Urothelium cell line (cell line): ENCODE measurements at regions not wholly inside any gene's neighbourhood (a gene's known extent, or its start where the extent isn't known, plus 50 kb on each side); places are given as distances from the start of the nearest gene placed in this dataset.

Source experiments
- DNase-seq: peaks from one replicate; pipeline ENCODE4 v3.0.0; 2011; ENCODE audit warnings: low spot score, mixed read lengths
- FAIRE-seq: peaks from 2 replicates; lab custom pipeline; 2011; peaks lifted over from hg19 to GRCh38; lab: Jason Lieb, UNC

DNA sequence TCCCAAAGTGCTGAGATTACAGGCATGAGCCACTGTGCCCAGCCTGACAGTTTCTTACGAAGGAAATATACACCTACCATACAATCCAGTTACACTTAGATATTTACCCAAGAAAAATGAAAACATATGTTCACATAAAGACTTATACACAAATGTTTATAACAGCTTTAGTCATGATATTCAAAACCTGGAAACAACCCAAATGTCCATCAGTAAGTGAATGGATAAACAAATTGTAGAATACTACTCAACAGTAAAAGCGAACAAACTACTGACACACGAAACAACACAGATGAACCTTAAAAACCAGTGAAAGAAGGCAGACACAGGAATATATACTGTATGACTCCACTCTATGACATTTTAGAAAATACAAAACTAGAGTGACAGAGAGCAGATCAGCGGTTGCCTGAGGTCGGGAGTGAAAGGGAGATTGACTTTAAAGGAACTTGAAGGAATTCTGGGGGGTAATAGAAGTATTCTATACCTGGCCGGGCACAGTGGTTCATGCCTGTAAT, 83.6 kb downstream of the SPRING1 start:
- FAIRE-seq (no peak), DNase-seq (no peak)

DNA sequence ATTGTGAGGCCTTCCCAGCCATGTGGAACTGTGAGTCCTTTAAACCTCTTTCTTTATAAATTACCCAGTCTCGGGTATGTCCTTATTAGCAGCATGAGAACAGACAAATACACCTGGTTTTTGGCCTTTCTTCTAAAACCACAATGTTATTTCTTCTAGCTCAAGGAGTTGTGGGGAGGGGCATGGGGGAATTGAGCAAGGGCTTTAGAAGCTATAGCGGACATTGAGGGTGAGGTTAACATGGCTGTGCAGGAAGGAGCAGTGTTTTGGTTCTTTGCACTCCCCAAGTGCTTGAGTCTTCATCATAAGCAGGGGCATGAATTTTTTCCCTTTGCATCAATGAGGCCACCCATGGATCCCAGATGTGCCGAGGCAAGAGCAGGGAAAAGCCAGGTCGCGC, 86.8 kb downstream of the SPRING1 start:
- DNase-seq = no peak

DNA sequence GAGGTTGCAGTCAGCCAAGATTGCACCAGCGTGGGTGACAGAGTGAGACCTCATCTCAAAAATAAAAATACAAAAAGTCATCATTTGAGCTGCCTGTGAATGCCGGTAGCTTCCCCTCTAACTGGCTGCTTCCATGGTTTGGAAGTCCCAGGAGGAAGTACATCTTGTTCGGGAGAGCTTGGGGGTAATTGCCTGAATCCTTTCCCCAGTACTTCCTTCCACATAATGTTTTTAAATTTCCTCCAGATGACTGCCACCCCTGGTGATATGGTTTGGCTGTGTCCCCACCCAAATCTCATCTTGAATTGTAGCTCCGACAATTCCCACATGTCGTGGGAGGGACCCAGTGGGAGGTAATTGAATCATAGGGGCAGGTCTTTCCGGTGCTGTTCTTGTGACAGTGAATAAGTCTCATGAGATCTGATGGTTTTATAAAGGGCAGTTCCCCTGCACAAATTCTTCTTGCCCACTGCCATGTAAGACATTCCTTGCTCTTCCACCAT, 87.2 kb downstream of the SPRING1 start:
- no peak for DNase-seq

More for the DNA sequence above, 86.8 kb downstream of the SPRING1 start:
- no peak for FAIRE-seq

DNA sequence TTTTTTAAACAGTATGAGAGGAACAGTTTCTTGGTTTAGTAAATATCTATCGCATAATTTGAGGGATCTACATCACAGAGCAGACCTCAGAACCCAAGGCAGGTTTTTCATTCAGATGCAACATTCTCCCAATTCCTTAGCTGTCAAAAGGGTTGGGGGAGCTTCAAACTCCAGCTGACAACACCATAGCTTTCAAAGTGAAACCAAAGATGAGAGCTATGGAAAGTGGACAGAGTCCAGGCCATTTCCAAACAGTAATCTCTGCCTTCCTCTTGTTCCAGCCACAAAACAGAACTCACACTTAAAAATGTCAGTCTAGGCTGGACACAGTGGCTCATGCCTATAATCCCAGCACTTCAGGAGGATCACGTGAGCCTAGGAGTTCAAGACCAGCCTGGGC, 87.8 kb downstream of the SPRING1 start:
- no peak for FAIRE-seq
- no peak for DNase-seq

More for the DNA sequence above, 87.2 kb downstream of the SPRING1 start:
- no peak for FAIRE-seq

DNA sequence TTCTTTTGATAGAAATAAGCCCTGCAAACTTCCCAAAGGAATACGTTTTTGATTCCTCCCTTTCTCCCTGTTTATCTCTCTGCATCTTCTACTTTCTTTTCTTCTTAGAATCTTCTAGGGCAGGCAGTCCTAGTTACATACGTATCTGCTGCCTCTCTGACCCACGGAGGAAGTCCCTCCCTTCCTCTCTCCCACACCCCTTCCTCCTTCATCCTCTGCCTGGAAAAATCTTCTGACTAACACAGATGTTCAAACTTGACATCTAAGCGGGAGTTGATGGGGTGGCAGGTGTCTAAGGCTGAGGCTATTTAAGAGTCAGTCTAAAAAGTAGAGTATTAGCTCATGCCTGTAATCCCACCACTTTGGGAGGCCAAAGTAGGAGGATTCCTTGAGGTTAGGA, 88.6 kb downstream of the MAP1LC3B2 start:
- FAIRE-seq = no peak
- DNase-seq = no peak

DNA sequence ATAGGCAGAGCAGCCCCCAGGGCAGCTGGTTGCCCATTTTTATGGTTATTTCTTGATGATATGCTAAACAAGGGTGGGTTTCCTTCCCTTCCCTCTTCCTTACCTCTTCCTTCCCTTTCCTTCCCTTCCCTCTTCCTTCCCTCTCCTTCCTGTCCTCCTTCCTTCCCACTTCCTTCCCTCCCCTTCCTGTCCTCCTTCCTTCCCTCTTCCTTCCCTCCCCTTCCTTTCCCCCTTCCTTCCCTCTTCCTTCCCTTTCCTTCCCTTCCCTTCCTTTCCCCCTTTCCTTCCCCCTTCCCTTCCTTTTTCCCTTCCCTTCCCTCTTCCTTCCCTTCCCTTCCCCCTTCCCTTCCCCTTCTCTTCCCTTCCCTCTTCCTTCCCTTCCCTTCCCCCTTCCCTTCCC, 87.7 kb downstream of the MAP1LC3B2 start:
- FAIRE-seq = no peak

DNA sequence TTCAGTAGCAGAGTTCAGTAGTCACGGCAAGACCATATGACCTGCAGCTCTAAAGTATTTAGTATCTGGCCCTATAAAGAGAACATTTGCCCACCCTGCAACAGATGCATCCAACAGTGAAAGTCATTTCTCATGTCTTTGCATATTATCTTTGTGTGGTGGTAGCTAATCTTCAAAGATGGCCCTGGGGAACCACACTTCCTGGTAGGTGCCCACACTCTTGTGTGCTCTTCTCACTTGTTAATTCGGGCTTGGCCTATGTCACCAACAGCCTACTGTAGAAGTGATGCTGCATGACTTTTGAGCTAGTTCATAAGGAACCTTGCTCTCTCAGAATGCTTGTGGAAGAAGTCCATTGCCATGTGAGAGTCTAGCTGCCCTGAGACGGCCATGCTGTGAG, 85.6 kb downstream of the MAP1LC3B2 start:
- FAIRE-seq (no peak), DNase-seq (no peak)

More for the DNA sequence above, 87.7 kb downstream of the MAP1LC3B2 start:
- DNase-seq = no peak

DNA sequence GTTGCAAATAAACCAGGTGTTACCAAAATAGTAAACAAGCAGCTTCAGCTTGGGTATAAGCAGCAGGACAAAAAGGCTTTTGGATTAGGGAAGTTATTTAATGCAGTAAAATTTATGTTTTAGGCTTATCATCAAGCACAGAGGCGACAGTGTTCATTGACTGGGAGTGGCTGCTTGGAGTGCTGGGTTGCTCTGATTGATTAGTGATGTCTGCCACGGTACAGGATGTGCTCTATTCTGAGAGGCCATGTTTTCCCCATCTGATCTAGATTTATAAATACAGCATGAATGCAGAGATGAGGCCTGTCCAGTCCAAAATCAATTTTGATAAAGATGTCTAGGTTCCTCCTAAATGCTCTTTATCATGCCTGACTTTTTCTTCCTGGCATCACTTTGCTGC, 83.5 kb downstream of the MAP1LC3B2 start:
- FAIRE-seq (peak; percentile 37), DNase-seq (no peak)

DNA sequence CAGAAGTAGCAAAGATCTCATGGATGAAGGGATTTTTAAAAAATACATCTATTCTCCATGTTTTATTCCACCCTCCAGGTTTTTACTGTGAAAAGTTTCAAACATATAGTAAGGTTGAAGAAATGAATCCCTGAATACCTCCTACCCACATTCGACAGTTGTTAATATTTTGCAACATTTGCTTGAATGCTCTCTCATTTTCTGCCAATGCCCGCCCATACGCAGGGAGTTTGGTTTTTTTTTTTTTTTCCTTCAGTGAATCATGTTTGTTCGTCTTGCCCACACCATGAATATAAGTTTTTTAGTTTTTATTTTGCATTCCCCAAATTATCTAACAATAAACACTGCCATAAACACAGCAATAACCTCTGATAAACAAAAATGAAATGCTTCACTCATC, 82.9 kb downstream of the MAP1LC3B2 start:
- FAIRE-seq (no peak), DNase-seq (no peak)

DNA sequence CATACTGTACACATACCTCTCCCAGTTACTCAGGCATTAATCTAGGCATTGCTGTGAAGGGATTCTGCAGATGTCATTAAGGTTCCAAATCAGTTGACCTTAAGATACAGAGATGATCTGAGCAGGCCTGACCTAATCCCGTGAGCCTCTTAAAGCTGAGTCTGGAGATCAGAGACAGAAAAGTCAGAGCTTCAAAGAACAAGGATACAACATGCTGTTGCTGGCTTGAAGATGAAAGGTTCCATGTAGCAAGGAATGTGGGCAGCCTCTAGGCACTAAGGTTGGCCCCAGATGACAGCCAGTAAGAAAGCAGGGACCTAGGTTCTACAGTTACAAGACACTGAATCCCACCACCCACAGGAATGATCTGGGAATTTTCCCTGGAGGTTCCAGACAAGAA, 81.1 kb downstream of the MAP1LC3B2 start:
- DNase-seq (no peak), FAIRE-seq (no peak)

DNA sequence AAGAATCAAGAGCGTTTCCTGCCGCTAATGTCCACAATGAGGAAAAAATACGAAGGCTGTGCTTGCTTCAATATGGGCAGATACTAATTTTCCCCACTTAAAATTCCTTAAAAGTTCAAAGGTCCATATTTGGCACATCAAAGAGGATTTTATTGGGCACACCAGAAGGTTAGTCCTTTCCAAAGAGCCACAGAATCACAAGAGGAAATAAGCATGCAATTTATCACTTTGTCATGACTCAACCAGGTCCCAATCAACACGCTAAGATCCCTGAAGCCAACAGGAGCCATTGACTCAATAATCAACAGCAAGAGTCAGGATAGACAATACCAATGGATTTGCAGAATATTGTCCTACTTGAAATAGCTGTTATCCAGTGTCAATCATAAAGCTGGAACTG, 80.6 kb downstream of the MAP1LC3B2 start:
- no peak for FAIRE-seq
- no peak for DNase-seq

DNA sequence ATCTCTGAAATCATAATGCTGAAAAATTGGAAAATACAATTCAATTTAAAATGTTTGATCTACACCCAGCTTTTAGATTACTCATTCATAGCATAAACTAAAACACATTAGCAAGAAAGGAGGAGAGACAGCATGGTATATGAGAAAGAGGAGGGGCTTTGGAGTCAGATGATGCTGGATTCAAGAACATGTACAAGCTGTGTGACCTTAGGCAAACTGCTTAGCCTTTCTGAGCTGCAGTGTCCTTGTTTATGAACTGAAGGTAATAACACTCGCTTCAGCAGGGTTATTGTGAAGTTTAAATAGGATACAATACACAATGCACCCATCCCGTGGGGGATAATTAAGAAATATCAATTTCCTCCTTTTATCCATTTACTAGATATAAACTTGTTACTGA, 79.2 kb downstream of the MAP1LC3B2 start:
- no peak for DNase-seq
- FAIRE-seq = no peak

DNA sequence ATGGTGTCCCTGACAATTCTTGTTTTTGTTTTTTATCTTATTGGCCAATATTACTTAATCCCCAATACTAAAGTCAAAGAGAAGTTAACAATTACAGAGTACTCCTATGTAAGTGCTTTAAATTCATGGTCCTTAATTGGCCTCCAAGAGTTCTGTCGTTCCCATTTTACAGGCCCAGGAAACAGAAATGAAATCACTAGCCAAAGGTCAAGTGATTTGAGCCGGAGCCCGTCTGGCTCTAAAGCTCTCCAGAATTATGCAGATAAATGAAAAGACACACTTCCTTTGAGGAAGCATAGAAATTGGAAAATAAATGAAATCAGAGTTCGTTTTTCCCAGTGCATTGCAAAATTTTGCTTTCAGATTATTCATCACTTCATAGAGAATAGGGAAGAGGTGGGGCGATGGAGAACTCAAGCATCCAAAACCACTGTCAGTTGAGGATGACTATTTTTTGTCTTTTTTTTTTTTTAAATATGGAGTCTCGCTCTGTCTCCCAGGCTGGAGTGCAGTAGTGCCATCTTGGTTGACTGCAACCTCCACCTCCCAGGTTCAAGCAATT, 78.5 kb downstream of the MAP1LC3B2 start:
- no peak for FAIRE-seq

DNA sequence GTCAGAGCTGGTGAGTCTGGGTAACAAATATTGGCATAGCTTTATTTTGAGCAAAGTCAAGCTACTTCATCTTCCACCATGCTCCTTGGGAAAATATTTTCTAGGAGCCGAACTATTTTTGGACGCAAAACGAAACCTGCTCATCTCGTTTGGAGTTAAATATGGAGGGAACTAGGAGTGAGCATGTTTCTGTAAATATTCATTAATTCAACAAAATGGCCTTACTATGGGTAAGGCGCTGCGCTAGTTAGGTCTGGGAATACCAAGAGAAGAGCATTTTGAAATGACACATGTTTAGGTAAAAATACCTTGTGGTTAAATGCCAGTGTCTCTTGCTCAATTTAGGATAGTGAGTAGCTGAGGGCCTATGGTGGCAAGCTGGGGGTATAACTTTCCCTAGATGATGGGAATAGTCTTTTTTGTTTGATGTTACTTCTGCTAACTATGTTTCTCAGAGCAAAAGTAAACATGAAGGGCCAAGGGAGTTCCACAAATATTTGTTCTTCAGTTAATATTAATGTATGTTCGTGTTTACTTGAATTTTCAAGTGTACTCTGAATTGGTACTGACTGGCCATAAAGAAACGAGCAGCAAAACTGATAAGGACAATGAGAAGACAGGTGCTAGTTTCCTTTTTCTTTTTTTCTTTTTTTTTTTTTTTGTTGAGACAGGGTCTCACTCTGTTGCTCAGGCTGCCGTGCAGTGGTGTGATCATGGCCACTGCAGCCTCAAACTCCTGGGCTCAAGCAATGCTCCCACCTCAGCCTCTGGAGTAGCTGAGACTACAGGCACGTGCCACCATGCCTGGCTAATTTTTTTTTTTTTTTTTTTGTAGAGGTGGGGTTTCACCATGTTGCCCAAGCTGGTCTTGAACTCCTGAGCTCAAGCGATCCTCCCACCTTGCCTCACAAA, 77.7 kb downstream of the MAP1LC3B2 start:
- DNase-seq (no peak), FAIRE-seq (no peak)

More for the DNA sequence above, 78.5 kb downstream of the MAP1LC3B2 start:
- DNase-seq = no peak

DNA sequence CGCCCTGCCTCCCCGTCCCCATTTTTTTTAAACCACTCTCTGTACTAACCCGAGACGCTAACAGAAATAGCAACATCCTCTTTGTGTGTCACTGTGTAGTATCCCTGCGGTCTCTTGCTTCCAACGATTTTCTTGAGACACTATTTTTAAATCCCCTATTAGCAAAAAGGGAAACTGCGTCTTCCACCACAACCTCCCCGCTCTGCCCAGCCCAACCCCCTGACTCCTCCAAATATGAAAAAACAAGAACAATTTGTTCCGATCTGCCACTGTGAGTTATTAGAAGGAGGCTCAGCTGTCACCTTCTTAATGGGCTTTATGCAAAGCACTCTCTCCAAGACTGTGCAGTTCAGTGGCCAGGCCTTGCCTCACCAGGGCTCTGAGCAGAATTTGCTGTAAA, 76.3 kb downstream of the MAP1LC3B2 start:
- no peak for FAIRE-seq

DNA sequence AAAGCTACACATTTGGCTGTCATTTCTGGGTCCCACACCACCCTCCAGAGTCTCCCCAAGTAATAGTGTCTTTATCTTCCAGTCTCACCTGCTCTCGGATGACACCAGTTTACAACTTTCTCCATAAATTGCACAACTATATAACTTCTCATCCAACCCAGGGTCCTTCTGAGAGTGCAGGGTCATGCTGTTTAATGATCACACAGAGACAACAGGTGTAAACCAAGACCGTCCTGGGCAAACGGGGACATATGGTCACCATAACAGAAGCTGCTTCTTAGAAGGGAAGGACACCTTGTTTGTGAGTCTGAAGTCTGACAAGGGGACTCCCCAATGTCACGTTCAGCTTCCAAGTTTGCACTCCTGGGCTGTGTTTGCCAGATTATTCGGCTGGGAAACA, 74.3 kb downstream of the MAP1LC3B2 start:
- FAIRE-seq (no peak), DNase-seq (no peak)

More for the DNA sequence above, 76.3 kb downstream of the MAP1LC3B2 start:
- no peak for DNase-seq

DNA sequence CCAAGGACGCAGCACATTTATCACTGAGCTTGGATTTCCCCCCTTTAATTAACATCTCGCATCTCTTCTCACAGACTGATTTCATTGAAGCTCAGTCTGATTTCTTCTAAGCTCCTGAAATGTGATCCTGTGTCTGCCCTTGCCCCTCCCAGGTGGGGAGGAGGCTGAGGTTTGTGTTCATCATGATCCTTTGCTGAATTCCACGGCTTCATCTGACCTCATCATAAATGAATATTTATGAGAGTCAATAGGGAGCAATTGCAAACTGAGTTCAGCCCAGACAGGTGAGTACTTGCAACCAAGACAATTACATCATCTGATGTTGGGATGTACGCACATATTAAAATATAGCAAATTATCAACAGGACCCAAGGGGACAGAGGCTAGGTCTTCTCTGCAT, 72.4 kb downstream of the MAP1LC3B2 start:
- FAIRE-seq (no peak), DNase-seq (no peak)

DNA sequence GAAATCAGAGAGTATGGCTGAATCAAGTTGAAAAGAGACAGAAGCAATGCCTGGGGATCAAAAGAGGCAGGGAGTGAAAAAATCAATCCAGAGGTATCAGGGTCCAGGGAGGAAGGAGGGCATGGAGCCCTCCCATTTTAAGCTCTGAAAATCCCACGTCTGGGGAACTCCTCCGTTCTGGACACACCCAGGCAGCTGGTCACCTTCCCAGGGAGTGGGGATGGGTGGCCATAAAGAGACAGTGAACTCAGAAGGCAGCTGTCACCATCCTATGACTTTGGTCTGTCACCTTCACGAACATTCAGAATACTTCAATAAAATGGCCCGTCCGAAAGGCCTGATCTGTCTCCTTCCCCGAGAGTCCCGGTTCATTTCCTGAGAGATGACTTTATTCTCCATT, 71.6 kb downstream of the MAP1LC3B2 start:
- DNase-seq = no peak
- no peak for FAIRE-seq

DNA sequence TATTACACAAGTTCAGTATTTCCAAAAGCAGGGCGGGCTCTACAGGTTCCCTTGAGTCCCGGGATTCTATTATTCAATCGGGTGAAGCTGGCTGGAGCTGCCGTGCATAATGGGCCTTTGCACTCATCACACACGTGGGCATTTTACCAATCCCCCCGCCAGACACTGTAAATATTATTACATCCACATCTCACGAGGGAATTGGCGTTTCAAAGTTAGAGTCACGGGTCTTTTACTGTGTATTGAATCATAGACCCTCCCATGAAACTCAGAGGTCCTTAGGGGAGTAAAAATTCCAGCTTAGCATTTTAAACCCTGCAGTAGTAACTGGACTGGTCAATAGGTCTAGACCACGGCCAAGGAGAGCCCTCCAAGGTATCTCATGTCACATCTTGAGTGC, 70.3 kb downstream of the MAP1LC3B2 start:
- FAIRE-seq = no peak
- no peak for DNase-seq

DNA sequence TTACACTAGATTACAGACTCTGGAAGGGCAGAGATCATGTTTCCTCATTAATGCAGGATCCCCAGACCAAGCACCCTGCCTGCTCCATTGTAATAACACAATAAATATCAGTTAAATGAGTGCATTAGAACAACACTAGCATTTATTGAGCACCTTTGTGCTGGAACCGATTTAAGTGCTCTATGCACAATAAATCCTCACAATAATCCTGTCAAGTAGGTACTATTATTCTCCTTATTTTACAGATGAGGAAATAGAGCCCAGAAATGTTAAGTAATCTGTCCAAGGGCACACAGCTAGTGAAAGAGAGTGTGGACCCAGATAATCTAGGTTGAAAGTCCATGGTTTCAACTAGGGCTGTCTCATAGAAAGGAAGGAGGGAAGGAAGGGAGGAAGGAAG, 69.8 kb downstream of the MAP1LC3B2 start:
- FAIRE-seq (no peak), DNase-seq (no peak)

DNA sequence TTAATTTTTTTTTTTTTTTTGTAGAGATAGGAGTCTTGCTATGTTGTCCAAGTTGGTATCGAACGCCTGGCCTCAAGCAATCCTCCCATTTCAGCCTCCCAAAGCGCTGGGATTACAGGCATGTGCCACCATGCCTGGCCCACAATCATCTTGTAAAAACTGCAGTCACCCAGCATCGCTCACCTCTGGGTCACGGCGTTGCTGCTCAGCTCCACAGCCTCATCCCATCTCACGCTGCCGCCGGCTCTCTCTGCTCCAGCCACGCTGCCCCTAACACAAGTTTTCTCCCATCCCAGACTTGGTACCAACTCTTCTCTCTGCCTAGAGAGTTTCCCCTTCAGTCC, 69.2 kb downstream of the MAP1LC3B2 start:
- no peak for DNase-seq
- no peak for FAIRE-seq
